CD4-positive, alpha-beta T cell treated with Interleukin-15 for 4 hours (primary cell): ENCODE measurements at regions not wholly inside any gene's neighbourhood (a gene's known extent, or its start where the extent isn't known, plus 50 kb on each side); places are given as distances from the start of the nearest gene placed in this dataset.

Experiments
- DNase-seq: peaks from one replicate; pipeline ENCODE4 v3.0.0-alpha.2; 2020; ENCODE audit warnings: low spot score

DNA sequence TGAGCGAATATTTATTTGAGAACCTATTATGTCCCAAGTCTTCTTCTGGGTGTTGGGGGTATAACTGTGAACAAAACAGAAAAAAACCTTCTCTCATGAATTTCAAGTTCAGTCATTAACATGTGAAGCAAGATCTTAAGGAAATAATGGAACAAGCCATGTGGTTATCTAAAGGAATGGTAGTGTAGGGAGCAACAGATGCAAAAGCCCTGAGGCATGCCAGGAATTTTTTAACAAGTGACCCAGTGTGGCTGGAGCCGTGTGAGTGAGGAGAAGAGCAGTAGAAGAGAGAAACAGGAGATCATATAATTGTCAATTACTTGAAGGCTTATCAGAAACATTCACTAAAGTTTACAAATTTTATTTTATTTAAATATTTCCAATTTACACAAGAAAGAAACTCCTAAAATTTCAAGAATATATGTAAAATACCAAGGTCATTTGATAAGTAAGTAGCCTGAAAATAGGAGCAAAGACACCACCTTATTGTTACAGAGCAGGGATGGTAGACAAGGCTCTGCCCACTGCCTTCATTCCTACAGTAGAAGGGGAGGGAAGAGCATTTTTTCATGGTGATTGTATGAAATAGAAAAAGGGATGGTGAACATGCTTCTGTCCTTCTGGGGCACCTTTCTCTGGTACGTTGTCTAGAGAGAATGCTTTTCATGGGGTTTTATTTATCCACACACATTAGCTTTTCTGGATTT is 345.1 kb downstream of the PLOD2 start:
- DNase-seq = no peak

GRCh38 chr3:145817870-145818483 is 343.0 kb downstream of the PLOD2 start:
- DNase-seq = no peak

DNA sequence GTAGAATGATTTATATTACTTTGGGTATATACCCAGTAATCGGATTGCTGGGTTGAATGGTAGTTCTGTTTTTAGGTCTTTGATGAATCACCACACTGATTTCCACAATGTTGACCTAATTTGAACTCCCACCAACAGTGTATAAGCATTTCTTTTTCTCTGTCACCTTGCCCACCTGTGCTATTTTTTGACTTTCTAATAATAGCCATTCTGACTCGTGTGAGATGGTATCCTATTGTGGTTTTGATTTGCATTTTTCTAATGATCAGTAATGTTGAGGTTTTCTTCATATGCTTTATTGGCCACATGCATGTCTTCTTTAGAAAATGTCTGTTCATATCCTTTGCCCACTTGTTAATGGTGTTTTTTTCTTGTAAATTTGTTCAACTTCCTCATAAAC is 340.8 kb downstream of the PLOD2 start:
- no peak for DNase-seq

- no peak for DNase-seq
Measured at GRCh38 chr3:145842294-145842902, 318.6 kb downstream of the PLOD2 start.

- no peak for DNase-seq
Measured at GRCh38 chr3:145843561-145843960, 317.4 kb downstream of the PLOD2 start.

- no peak for DNase-seq
Measured at GRCh38 chr3:145849115-145849514, 311.9 kb downstream of the PLOD2 start.

DNA sequence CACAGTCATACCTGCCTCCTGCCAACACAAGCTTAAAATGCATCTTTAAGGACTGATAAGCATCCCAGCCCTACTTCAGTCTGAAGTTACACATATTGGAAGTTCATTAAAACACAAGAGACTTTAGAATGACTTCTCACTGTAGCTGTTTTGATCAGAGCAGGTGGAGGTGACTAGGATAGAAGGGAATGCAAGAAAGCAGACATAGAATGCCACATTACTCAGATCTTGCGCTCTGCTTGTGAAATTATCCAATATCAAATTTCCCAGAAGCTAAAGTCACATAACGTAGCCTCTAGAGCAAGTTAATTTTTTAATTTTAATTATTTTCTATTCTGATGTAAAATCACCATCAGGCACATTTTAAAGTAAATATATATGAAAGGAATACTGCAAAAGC is 306.5 kb downstream of the PLOD2 start:
- no peak for DNase-seq

- no peak for DNase-seq
Measured at GRCh38 chr3:145857956-145858355, 303.0 kb downstream of the PLOD2 start.

DNA sequence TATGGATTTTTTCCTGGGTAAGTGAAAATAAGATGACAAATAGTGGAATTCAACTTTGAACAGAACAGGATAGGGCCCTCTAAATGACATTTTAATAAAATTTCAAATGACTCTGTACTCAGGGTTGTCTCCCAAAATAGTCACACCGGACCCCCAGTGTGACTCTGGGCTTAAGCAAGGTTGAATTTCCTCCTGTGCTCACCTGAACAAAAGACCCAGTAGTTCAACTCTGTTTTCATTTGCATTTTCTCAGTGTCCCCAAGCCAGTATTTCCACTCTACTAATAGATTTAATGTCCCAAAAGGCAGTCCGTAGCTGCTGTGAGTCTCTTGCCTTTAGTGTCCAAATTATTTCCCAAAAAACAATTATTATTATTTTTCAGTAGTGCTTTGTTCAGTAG is 296.6 kb downstream of the PLOD2 start:
- DNase-seq = no peak

GRCh38 chr3:145865399-145866018 is 295.5 kb downstream of the PLOD2 start:
- no peak for DNase-seq

- no peak for DNase-seq
Measured at GRCh38 chr3:145869958-145870357, 291.0 kb downstream of the PLOD2 start.

DNA sequence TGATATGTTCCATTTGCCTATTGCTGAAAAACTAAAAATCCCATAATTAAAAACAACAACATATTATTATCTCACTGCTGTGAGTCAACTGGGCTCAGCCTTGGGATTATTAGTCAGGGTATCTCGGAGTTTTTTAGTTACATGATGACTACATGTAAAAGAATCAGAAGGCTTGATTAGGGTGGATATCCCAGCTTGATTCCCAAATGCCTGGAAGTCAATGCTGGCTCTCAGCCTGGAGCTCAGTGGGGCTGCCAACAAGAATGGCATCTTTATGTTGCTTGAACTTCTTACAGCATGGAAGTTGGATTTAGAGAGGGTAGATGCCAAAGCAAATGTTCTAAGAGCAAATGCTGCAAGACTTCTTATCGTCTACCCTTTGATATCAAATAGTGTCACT is 278.5 kb downstream of the PLOD2 start:
- DNase-seq = no peak

- DNase-seq = no peak
Measured at GRCh38 chr3:145889730-145890129, 271.3 kb downstream of the PLOD2 start.

GRCh38 chr3:145892869-145893268 is 268.1 kb downstream of the PLOD2 start:
- no peak for DNase-seq

GRCh38 chr3:145893331-145893730 is 267.7 kb downstream of the PLOD2 start:
- DNase-seq = no peak

DNA sequence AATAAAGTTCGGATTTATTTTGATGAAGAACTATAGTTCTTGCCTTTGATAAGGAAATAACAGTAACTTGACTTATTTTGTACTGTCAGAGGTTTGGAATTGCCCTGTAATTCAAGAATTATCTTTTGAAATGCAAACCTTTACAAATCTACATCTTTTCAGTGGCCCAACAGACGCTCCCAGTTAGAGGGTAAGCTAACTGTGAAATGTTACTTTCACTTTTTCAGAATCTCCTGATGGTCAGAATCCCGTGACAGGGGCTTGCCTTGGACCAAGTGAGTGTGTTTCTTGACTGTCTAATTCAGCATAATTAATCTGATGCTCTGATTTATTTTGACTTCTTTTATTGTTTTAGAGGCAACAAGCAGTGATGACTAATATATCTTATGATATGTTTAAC is 262.5 kb downstream of the PLOD2 start:
- DNase-seq = no peak

DNA sequence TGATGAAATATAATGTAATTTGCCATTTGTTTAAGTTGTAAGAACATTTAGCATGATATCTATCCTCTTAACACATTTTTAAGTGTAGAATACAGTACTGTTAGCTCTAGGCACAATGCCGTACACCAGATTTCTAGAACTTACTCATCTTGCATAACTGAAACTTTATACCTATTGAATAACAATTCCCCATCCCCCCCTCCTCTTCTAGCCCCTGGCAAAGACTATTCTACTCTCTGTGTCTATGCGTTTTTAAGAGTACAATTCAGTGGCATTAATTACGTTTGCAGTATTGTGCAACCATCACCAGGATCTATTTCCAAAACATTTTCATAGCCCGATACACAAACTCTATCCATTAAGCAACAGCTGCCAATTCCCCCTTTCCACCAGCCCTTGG is 261.7 kb downstream of the PLOD2 start:
- DNase-seq = no peak

- no peak for DNase-seq
Measured at GRCh38 chr3:145900056-145900829, 260.7 kb downstream of the PLOD2 start.

DNA sequence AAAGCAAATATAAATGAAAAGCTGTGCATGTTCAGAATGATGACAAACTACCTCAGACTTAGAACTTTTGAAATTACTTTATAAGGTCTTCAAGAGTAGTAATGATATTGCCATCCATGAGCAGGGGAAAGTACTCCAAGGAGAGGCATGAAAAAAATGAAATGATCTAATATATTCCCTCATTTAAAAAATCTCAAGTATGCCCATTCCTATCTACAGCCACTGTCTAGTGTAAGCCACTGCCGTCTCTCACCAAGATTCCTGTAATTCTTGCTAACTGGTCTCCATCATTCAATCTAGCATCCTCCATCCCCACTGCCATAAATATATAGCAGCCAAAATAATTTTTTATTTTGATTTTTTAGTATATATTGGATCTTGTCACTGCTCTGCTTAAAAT is 258.8 kb downstream of the PLOD2 start:
- no peak for DNase-seq

GRCh38 chr3:145903472-145904013 is 257.4 kb downstream of the PLOD2 start:
- DNase-seq = no peak

GRCh38 chr3:145904138-145904537 is 256.8 kb downstream of the PLOD2 start:
- no peak for DNase-seq

DNA sequence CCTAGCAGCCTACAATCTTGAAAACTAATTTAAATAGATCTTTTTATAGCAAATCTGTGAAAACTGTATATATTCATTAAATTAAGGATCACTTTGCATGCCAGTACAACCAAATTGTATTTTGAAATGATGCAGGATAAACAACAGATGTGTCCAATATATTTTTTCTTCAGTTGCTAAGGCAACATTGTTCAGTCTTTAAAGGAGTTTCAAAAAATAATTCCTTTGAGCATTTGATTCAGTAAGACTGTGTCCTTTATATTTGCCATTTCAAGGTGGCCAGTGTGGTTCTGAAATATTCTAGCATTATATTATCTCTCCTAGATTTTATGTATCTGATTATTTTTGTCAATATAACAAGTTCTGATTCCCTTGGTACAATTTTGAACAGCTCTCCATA is 254.7 kb downstream of the PLOD2 start:
- no peak for DNase-seq
